Activated gamma-delta T cell treated with anti-CD3 and anti-CD28 coated beads, Interleukin-2, amount 50 U/mL, for 16 hours (primary cell): ENCODE measurements at regions not wholly inside any gene's neighbourhood (a gene's known extent, or its start where the extent isn't known, plus 50 kb on each side); places are given as distances from the start of the nearest gene placed in this dataset.

Experiments used
- DNase-seq: peaks from one replicate; pipeline ENCODE4 v3.0.0-alpha.2; 2020; ENCODE audit warnings: low read depth

GRCh38 chr10:43735907-43736306, 87.2 kb upstream of the ZNF32 start:
- no peak for DNase-seq

- DNase-seq: no peak
Observed at GRCh38 chr10:43734716-43735115, 86.0 kb upstream of the ZNF32 start.

GRCh38 chr10:43731486-43731885, 82.8 kb upstream of the ZNF32 start:
- no peak for DNase-seq

- no peak for DNase-seq
Observed at GRCh38 chr10:43728425-43728824, 79.7 kb upstream of the ZNF32 start.

- DNase-seq: no peak
Observed at GRCh38 chr10:43727935-43728334, 79.3 kb upstream of the ZNF32 start.

- no peak for DNase-seq
Observed at GRCh38 chr10:43715334-43715733, 66.7 kb upstream of the ZNF32 start.

GRCh38 chr10:43712821-43713584, 64.3 kb upstream of the ZNF32 start:
- DNase-seq: no peak

GRCh38 chr10:43710772-43711471, 62.2 kb upstream of the ZNF32 start:
- DNase-seq: no peak

GRCh38 chr10:43708262-43708661, 59.6 kb upstream of the ZNF32 start:
- DNase-seq: no peak

- no peak for DNase-seq
Observed at GRCh38 chr10:43707770-43708169, 59.1 kb upstream of the ZNF32 start.

GRCh38 chr10:43706166-43706565, 57.5 kb upstream of the ZNF32 start:
- DNase-seq: no peak

GRCh38 chr10:43703286-43703685, 54.6 kb upstream of the ZNF32 start:
- no peak for DNase-seq

GRCh38 chr10:43702936-43703281, 54.2 kb upstream of the ZNF32 start:
- DNase-seq: no peak

- no peak for DNase-seq
Observed at GRCh38 chr10:43702213-43702935, 53.7 kb upstream of the ZNF32 start.

GRCh38 chr10:43701295-43701694, 52.6 kb upstream of the ZNF32 start:
- no peak for DNase-seq

GRCh38 chr10:43700306-43700705, 51.6 kb upstream of the ZNF32 start:
- no peak for DNase-seq

GRCh38 chr10:43699516-43699915, 50.8 kb upstream of the ZNF32 start:
- DNase-seq: no peak
